HG03521 (cell line): ENCODE measurements at regions not wholly inside any gene's neighbourhood (a gene's known extent, or its start where the extent isn't known, plus 50 kb on each side); places are given as distances from the start of the nearest gene placed in this dataset.

ENCODE experiments used
- ATAC-seq: cut with Tn5 transposase; IDR thresholded peaks from one replicate; pipeline ENCODE4 v1.9.1; 2021; ENCODE audit warnings: mild to moderate bottlenecking, moderate library complexity; ENCODE audit not compliant: unreplicated experiment

GRCh38 chr1:4306559-4307467 lies 347.6 kb upstream of the AJAP1 start:
- no peak for ATAC-seq

GRCh38 chr1:4307468-4307845 lies 347.0 kb upstream of the AJAP1 start:
- ATAC-seq: no peak

DNA sequence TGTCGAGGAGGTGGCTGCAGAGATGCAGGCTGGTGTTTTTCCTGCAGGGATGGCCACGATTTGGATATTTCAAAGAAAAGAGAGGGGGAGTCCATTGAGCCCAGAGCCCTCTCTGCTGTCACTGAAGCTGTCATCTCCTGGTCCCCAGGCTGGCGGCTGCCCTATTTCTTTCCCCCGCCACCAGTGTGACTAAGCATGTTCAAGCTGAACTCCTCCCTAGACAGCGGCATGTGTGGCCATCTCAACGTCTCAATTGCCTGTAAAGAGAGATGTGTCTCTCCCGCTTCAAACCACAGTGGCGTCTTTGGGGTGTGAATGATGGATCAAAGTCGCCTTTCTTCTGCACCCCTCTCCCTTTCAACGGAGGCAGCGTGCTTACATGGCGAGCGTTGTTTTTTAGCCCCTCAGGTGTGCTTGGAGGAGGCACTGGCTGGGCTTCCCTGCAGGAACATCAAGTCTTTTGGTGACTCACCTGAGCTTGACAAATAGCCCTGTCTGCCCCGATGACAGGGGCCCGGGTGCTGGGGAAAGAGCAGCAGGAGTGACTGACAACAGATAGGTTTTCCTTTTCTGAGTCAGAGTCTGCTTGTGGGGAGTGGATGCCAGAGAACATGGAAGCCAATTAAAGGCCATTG lies 346.4 kb upstream of the AJAP1 start:
- ATAC-seq: no peak

- ATAC-seq: no peak
Measured at GRCh38 chr1:4308806-4309205, 345.6 kb upstream of the AJAP1 start.

- ATAC-seq: no peak
Measured at GRCh38 chr1:4309676-4310320, 344.6 kb upstream of the AJAP1 start.

DNA sequence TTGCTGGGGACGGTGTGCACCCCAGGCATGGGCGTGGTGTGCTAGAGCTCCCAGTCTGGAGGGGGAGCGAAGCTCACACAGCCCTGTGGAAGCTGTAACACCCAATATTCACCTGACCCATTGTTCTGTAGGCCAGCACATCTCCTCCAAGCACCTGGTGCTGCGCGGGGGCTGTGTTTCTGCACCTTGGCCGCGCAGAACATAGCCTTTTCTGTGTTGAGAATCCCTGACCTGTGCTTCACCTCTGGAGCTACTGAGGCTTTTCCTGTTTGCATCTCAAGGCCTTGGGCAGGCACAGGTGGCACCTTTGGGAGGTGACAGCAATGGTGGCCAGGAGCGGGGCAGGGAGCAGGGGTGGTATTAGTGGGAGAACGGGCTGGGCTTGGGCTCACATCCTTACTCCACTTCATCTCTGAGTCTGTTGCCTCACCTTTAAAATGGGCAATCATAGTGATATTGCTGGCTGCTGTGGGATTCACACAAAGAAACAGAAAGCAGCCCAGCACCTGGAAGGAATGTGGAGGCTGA lies 343.9 kb upstream of the AJAP1 start:
- ATAC-seq: no peak

DNA sequence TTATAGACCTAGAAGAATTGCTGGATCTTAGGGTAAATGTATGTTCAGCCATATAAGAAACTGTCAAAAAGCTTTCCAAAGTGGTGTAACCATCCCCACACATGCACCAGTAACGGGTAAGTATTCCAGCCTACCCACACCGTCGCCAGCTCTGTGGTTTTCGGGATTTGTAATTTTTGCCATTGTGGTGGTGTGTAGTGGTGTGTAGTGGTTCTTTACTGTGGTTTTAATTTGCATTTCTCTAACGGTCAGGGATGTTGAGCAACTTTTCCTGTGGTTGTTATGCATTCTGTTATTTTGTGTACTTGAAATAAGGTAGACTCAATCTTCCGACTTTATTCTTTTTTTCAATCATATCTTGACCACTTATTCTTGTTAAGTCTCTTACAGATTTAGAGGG lies 342.4 kb upstream of the AJAP1 start:
- no peak for ATAC-seq

- no peak for ATAC-seq
Measured at GRCh38 chr1:4315202-4315601, 339.2 kb upstream of the AJAP1 start.

DNA sequence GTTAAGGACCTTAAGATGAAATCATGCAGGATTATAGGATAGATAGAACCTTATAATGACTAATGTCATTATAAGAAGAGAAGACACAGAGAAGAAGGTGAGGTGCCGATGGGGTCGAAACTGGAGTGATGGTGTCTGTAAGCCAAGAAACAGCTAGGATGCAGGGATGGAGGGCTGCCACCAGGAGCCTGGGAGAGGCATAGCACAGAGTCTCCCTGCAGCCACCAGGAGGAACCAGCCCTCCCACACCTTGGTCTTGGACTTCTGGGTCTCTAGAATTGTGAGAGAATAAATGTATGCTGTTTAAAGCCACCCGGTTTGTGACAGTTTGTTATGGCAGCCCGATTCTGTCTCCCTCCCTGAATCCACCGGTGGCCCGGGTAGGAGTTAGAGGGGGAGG lies 337.2 kb upstream of the AJAP1 start:
- ATAC-seq: no peak

GRCh38 chr1:4318720-4319119 lies 335.7 kb upstream of the AJAP1 start:
- ATAC-seq: no peak

DNA sequence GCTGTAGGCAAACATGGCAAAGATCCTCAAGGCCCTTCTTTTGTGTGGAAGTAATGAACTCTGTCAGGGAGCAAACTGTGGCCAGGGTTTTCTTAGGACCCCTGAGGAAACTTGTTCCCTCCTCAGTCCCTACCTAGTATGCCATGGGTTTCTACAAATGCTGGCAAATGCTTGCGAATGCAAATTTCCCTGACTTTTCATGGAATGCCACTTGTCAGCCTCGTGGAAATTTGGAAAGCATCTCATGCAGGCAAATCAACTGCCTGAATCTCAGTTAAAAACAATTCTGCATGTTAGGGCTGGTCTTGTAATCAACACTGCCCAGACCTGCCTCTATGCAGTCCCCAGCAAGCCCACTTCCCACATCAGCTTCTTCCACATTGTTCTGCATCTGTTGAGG lies 334.9 kb upstream of the AJAP1 start:
- ATAC-seq: no peak

DNA sequence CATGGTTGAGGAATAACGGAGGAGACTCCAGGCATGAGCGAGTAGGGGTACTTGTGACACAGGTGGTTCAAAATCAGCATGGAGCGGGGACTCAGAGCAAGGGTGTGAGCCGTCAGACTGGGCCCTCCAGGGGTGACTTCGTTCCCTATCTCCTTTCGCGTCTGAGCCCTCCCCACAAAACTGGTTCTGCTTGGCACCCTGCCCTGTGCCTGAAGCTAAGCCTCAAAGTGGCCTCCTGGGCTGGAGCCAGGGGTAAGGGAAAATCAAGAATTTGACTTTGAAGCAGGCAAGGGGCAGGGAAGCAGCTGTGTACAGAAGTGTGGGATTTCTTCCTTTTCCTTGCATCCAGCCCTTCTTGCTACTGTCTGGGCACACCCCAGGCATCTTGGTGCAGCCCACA lies 331.5 kb upstream of the AJAP1 start:
- ATAC-seq: no peak

DNA sequence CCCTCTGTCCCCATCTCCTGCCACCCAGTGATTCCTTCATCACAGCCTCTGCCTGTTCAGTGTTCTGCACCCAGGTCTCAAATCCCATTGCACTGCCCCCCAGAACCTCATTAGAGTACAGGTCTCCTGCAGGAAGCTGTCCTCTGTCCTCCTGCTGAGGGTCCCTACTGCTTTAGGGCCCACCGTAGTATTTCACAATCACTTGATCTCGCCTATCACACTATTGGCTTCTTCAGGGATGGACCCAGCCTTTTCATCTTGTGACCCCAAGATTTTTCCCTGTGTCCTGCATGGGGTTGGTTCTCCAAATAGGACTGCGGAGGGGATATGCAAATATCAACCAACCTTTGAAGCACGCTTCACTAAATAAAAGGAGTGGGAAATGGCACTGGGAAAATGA lies 331.1 kb upstream of the AJAP1 start:
- no peak for ATAC-seq

GRCh38 chr1:4324525-4324924 lies 329.9 kb upstream of the AJAP1 start:
- no peak for ATAC-seq

- ATAC-seq: no peak
Measured at GRCh38 chr1:4327142-4327541, 327.3 kb upstream of the AJAP1 start.

- no peak for ATAC-seq
Measured at GRCh38 chr1:4328402-4329071, 325.9 kb upstream of the AJAP1 start.

DNA sequence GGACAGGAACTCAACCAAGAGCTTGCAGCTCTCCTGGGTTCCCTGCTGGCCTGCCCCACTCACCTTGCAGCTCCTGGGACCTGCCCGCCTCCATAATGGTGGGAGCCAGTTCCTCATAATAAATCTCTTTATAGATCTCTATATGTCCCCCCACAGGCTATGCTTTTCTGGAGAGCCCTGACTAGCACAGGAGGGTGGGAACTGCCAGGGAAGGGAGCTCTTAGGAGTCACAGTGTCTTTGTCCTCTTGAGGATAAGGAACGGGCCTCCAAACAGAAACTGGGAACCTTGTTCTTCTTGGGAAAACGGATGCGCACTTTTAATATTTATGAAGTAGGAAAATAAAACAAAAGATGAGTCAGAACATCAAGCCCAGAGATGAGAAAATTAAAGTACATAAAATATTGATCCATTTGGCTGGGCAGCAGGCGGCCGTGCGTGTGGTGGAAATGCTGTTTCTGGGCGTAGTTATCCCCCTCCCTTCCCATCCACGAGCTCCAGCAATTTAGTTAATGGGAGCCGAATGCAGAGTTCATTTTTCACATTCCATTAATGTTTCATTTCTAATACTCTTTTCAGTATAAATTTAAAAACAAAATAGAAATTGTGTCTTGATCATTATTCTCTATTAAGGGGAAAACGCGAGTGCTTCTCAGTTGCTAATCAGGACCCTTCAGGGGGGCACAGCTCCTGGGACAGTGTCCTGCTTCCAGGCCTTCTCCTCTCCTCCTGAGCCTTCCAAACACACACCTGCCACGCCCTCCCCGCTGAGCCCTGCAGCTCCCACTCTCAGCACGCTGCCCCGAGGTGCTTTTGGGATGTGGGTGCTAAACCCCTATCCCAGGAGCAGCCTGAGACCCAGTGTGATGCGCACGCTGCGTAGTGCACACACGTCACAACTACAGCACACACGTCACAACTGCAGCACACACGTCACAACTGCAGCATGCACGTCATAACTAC lies 323.3 kb upstream of the AJAP1 start:
- no peak for ATAC-seq

GRCh38 chr1:4331767-4332163 lies 322.6 kb upstream of the AJAP1 start:
- ATAC-seq: no peak

DNA sequence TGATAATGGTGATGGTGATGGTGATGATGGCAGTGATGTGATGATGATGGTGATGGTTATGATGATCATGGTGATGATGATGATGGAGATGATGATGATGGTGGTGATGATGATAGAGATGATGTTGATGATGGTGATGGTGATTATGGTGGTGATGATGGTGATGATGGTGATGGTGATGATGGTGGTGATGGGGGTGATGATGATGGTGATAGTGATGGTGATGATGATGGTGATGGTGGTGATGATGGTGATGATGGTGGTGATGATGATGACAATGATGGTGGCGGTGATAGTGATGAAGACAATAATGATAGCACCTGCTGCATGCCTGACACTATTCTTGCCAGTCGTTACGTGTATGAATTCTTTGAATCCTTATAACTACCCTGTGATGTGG lies 317.9 kb upstream of the AJAP1 start:
- ATAC-seq: no peak

GRCh38 chr1:4341421-4341820 lies 313.0 kb upstream of the AJAP1 start:
- ATAC-seq: no peak
